Lower leg skin (tissue), 3 donors: ENCODE measurements at regions not wholly inside any gene's neighbourhood (a gene's known extent, or its start where the extent isn't known, plus 50 kb on each side); places are given as distances from the start of the nearest gene placed in this dataset.

Experiments used
- CTCF ChIP-seq, 3 donors: fragments of 450-650 bp; IDR thresholded peaks; one replicate each; pipeline ENCODE4 v1.5.1; 2016; ENCODE audit warnings: antibody characterized with exemption in 3 of 3, mild to moderate bottlenecking in 3 of 3, moderate library complexity in 2 of 3
- POLR2A ChIP-seq, 2 donors: fragments of 450-650 bp; IDR thresholded peaks; one replicate each; pipeline ENCODE4 v1.6.1; 2016 to 2017; ENCODE audit warnings: antibody characterized with exemption in 2 of 2, mild to moderate bottlenecking in 1 of 2, moderate library complexity in 1 of 2

GRCh38 chr1:221032204-221032585 is 153.0 kb downstream of the HLX start:
- no peak for TF ChIP-seq CTCF (IDR thresholded peaks at IDR 0.05)
- no peak for TF ChIP-seq POLR2A (IDR thresholded peaks at IDR 0.05)
